ENCODE measurements at regions not wholly inside any gene's neighbourhood (a gene's known extent, or its start where the extent isn't known, plus 50 kb on each side); places are given as distances from the start of the nearest gene placed in this dataset.
"Not testable (repeated sequence)": the region's sequence is repeated elsewhere in the genome, so short reads cannot be mapped to it uniquely, and the experiment has no call there.

GRCh38 chr6:27826612-27826985 lies 85.6 kb downstream of the OR2B2 start:
- DNase-seq (ENCODE audit: low read depth, low spot score); intact Hi-C loops (cut with micrococcal nuclease); H3K9me1 ChIP-seq (replicated peaks; ENCODE audit: control insufficient read depth, extremely low read depth, insufficient read depth, low read length); POLR2A ChIA-PET; BruUV-seq (replicated peaks); H3K27me3 ChIP-seq (ENCODE audit: control insufficient read depth in 2 of 2, insufficient read depth in 2 of 2, low read length in 2 of 2); FAIRE-seq; H3K4me3 ChIP-seq (replicated peaks in 1 of 3; ENCODE audit: insufficient read depth in 1 of 3, low read depth in 1 of 3, low read length in 3 of 3); CTCF ChIA-PET; H4K20me1 ChIP-seq (replicated peaks; ENCODE audit: control insufficient read depth, extremely low read depth, insufficient read depth, low read length); H3K9ac ChIP-seq (replicated peaks; ENCODE audit: extremely low read depth, insufficient read depth, low read length); H3K9me3 ChIP-seq (replicated peaks; ENCODE audit: control insufficient read depth, insufficient read depth, low read length); H3K4me2 ChIP-seq (ENCODE audit: insufficient read depth, low read length); H3K27ac ChIP-seq (ENCODE audit: insufficient read depth, low read depth, low read length); dilution Hi-C loops (cut with MboI; ENCODE audit: extremely low pct_ligation_motif_present, low sequenced_read_pairs); H3K79me2 ChIP-seq (ENCODE audit: control insufficient read depth, insufficient read depth, low read length); H2AFZ ChIP-seq (ENCODE audit: low read depth, low read length); H3K36me3 ChIP-seq (ENCODE audit: control insufficient read depth in 2 of 2, extremely low read depth in 1 of 2, insufficient read depth in 2 of 2, low read length in 2 of 2): not testable (repeated sequence)
- peaks cover 15% of the 10 kb centered on the region for H3K4me1 ChIP-seq (ENCODE audit: control insufficient read depth, extremely low read depth, insufficient read depth, low read length)

GRCh38 chr6:27825848-27826611 lies 86.2 kb downstream of the OR2B2 start:
- dilution Hi-C loops (cut with MboI; ENCODE audit: extremely low pct_ligation_motif_present, low sequenced_read_pairs); CTCF ChIA-PET: not testable (repeated sequence)

More at GRCh38 chr6:27825848-27826611, 86.2 kb downstream of the OR2B2 start:
- H3K27ac ChIP-seq (ENCODE audit: insufficient read depth, low read depth, low read length); H3K9ac ChIP-seq (replicated peaks; ENCODE audit: extremely low read depth, insufficient read depth, low read length); H3K4me2 ChIP-seq (ENCODE audit: insufficient read depth, low read length); H3K79me2 ChIP-seq (ENCODE audit: control insufficient read depth, insufficient read depth, low read length); H3K4me3 ChIP-seq (replicated peaks in 1 of 3; ENCODE audit: insufficient read depth in 1 of 3, low read depth in 1 of 3, low read length in 3 of 3); H3K9me1 ChIP-seq (replicated peaks; ENCODE audit: control insufficient read depth, extremely low read depth, insufficient read depth, low read length); H3K27me3 ChIP-seq (ENCODE audit: control insufficient read depth in 2 of 2, insufficient read depth in 2 of 2, low read length in 2 of 2); DNase-seq (ENCODE audit: low read depth, low spot score); BruUV-seq (replicated peaks); H2AFZ ChIP-seq (ENCODE audit: low read depth, low read length); H3K9me3 ChIP-seq (replicated peaks; ENCODE audit: control insufficient read depth, insufficient read depth, low read length); H4K20me1 ChIP-seq (replicated peaks; ENCODE audit: control insufficient read depth, extremely low read depth, insufficient read depth, low read length); FAIRE-seq; H3K36me3 ChIP-seq (ENCODE audit: control insufficient read depth in 2 of 2, extremely low read depth in 1 of 2, insufficient read depth in 2 of 2, low read length in 2 of 2): not testable (repeated sequence)
- peaks cover 14% of the 10 kb centered on the region for H3K4me1 ChIP-seq (ENCODE audit: control insufficient read depth, extremely low read depth, insufficient read depth, low read length)
- intact Hi-C loops (cut with micrococcal nuclease) = loop anchor here (1.0 to 2.0 kb wide), 3 partner anchors 11 to 47 kb away; a partner anchor contains a TSS
- POLR2A ChIA-PET = interaction anchor here (2.2 kb wide), 1 partner anchor 68 kb away, joined by 28 read pairs; a partner anchor contains a TSS

All from endothelial cell of umbilical vein (primary cell).